GM21825 (cell line): ENCODE measurements at regions not wholly inside any gene's neighbourhood (a gene's known extent, or its start where the extent isn't known, plus 50 kb on each side); places are given as distances from the start of the nearest gene placed in this dataset.
"Not testable (repeated sequence)": the region's sequence is repeated elsewhere in the genome, so short reads cannot be mapped to it uniquely, and the experiment has no call there.

Source experiments
- ATAC-seq: cut with Tn5 transposase; IDR thresholded peaks from one replicate; pipeline ENCODE4 v1.9.1; 2021; ENCODE audit warnings: mild to moderate bottlenecking, moderate library complexity; ENCODE audit not compliant: unreplicated experiment

- ATAC-seq: no peak
These were observed 115.9 kb upstream of the CACUL1 start for GRCh38 chr10:118870467-118871243.

- ATAC-seq: no peak
These were observed 116.6 kb upstream of the CACUL1 start for GRCh38 chr10:118871244-118871865.

GRCh38 chr10:118873091-118873737 lies 118.4 kb upstream of the CACUL1 start:
- ATAC-seq: no peak

- no peak for ATAC-seq
These were observed 119.0 kb upstream of the CACUL1 start for GRCh38 chr10:118873738-118874105.

- ATAC-seq: no peak
These were observed 119.4 kb upstream of the CACUL1 start for GRCh38 chr10:118874171-118874570.

- no peak for ATAC-seq
These were observed 120.3 kb upstream of the CACUL1 start for GRCh38 chr10:118875087-118875486.

GRCh38 chr10:118882741-118883140 lies 128.0 kb upstream of the CACUL1 start:
- ATAC-seq: no peak

- ATAC-seq: no peak
These were observed 137.3 kb upstream of the NANOS1 start for GRCh38 chr10:118892255-118892654.

- not testable (repeated sequence) for ATAC-seq
These were observed 134.6 kb upstream of the NANOS1 start for GRCh38 chr10:118894891-118895290.

GRCh38 chr10:118900617-118901016 lies 128.9 kb upstream of the NANOS1 start:
- no peak for ATAC-seq

- ATAC-seq: no peak
These were observed 128.1 kb upstream of the NANOS1 start for GRCh38 chr10:118901380-118901779.

- ATAC-seq: no peak
These were observed 127.6 kb upstream of the NANOS1 start for GRCh38 chr10:118901906-118902305.

- ATAC-seq: not testable (repeated sequence)
These were observed 126.9 kb upstream of the NANOS1 start for GRCh38 chr10:118902656-118903055.

GRCh38 chr10:118903251-118903650 lies 126.3 kb upstream of the NANOS1 start:
- ATAC-seq: no peak

- no peak for ATAC-seq
These were observed 125.8 kb upstream of the NANOS1 start for GRCh38 chr10:118903691-118904090.

- ATAC-seq: no peak
These were observed 125.2 kb upstream of the NANOS1 start for GRCh38 chr10:118904286-118904685.

- ATAC-seq: no peak
These were observed 122.5 kb upstream of the NANOS1 start for GRCh38 chr10:118907051-118907450.

GRCh38 chr10:118908557-118909256 lies 120.8 kb upstream of the NANOS1 start:
- no peak for ATAC-seq

GRCh38 chr10:118910702-118911101 lies 118.8 kb upstream of the NANOS1 start:
- ATAC-seq: no peak

- ATAC-seq: no peak
These were observed 118.2 kb upstream of the NANOS1 start for GRCh38 chr10:118911363-118911762.

GRCh38 chr10:118912961-118913600 lies 116.4 kb upstream of the NANOS1 start:
- no peak for ATAC-seq
